Thyroid gland (tissue), 4 donors: ENCODE measurements at regions not wholly inside any gene's neighbourhood (a gene's known extent, or its start where the extent isn't known, plus 50 kb on each side); places are given as distances from the start of the nearest gene placed in this dataset.

Experiments
- CTCF ChIP-seq, 6 experiments: fragments of 200-600 bp in 3 of 6; fragments of 450-650 bp in 3 of 6; sonication (generic) in 3 of 6; IDR thresholded peaks; one replicate each; pipeline ENCODE4 v1.5.1; 2016 to 2019; ENCODE audit warnings: antibody characterized with exemption in 6 of 6, mild to moderate bottlenecking in 2 of 6, inconsistent platforms in 1 of 6, moderate library complexity in 1 of 6
- POLR2A ChIP-seq, 2 donors: fragments of 450-650 bp; IDR thresholded peaks; one replicate each; pipeline ENCODE4 v1.6.1; 2017; ENCODE audit warnings: antibody characterized with exemption in 2 of 2, mild to moderate bottlenecking in 2 of 2, moderate library complexity in 1 of 2

GRCh38 chr15:36008719-36009118 is 462.8 kb upstream of the DPH6 start:
- TF ChIP-seq CTCF (IDR thresholded peaks at IDR 0.05) (no peak), POLR2A (IDR thresholded peaks at IDR 0.05) (no peak)
